DOHH2 (cell line): ENCODE measurements at regions not wholly inside any gene's neighbourhood (a gene's known extent, or its start where the extent isn't known, plus 50 kb on each side); places are given as distances from the start of the nearest gene placed in this dataset.

ENCODE experiments used
- EZH2phosphoT487 ChIP-seq: fragments of 200-600 bp; sonication (generic); IDR thresholded peaks from 2 replicates; pipeline ENCODE4 v1.6.1; 2017; ENCODE audit warnings: borderline replicate concordance, mild to moderate bottlenecking, antibody characterized with exemption, low read length, moderate library complexity, mixed read lengths
- TF ChIP-seq, protein P1 (sequence below): fragments of 200-600 bp; sonication (generic); IDR thresholded peaks from one replicate; pipeline ENCODE4 v1.5.1; 2014; ENCODE audit warnings: antibody characterized with exemption, mild to moderate bottlenecking, low read depth, low read length; ENCODE audit not compliant: poor library complexity, severe bottlenecking

DNA sequence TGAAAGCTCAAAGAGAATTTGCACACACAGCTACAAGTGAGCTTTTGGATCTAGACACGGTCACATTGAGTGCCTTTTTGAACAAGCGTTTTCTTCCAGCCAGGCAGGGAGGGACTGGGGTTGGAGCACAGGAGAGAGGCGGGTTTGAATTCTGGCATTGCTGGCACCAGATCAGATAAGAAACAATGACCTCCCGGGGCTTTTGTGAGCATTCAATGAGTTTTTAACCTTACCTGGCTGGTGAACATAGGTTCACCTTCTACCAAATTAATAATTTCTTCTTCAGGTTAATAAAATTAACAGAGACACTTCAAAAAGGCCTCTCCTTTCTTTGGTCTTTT is 312.9 kb upstream of the MSX2 start:
- TF ChIP-seq, protein P1, sequence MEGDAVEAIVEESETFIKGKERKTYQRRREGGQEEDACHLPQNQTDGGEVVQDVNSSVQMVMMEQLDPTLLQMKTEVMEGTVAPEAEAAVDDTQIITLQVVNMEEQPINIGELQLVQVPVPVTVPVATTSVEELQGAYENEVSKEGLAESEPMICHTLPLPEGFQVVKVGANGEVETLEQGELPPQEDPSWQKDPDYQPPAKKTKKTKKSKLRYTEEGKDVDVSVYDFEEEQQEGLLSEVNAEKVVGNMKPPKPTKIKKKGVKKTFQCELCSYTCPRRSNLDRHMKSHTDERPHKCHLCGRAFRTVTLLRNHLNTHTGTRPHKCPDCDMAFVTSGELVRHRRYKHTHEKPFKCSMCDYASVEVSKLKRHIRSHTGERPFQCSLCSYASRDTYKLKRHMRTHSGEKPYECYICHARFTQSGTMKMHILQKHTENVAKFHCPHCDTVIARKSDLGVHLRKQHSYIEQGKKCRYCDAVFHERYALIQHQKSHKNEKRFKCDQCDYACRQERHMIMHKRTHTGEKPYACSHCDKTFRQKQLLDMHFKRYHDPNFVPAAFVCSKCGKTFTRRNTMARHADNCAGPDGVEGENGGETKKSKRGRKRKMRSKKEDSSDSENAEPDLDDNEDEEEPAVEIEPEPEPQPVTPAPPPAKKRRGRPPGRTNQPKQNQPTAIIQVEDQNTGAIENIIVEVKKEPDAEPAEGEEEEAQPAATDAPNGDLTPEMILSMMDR = no peak
- no peak for TF ChIP-seq EZH2phosphoT487
